Stimulated activated CD4-positive, alpha-beta T cell treated with anti-CD3 and anti-CD28 coated beads, Interleukin-4, amount 100 ng/mL, for 48 hours (primary cell): ENCODE measurements at regions not wholly inside any gene's neighbourhood (a gene's known extent, or its start where the extent isn't known, plus 50 kb on each side); places are given as distances from the start of the nearest gene placed in this dataset.
"Not testable (repeated sequence)": the region's sequence is repeated elsewhere in the genome, so short reads cannot be mapped to it uniquely, and the experiment has no call there.

Experiments used
- DNase-seq, 2 donors: peaks; one replicate each; pipeline ENCODE4 v3.0.0-alpha.2; 2020; ENCODE audit warnings: low read depth in 2 of 2

GRCh38 chr4:12580787-12581186, 903.4 kb downstream of the RAB28 start:
- no peak for DNase-seq

GRCh38 chr4:12579172-12579571, 905.0 kb downstream of the RAB28 start:
- no peak for DNase-seq

- no peak for DNase-seq
Observed at GRCh38 chr4:12576409-12576808, 907.7 kb downstream of the RAB28 start.

- no peak for DNase-seq
Observed at GRCh38 chr4:12573716-12574115, 910.4 kb downstream of the RAB28 start.

GRCh38 chr4:12562476-12563140, 921.5 kb downstream of the RAB28 start:
- no peak for DNase-seq

GRCh38 chr4:12562021-12562420, 922.1 kb downstream of the RAB28 start:
- no peak for DNase-seq

GRCh38 chr4:12555011-12555410, 929.1 kb downstream of the RAB28 start:
- DNase-seq: no peak

- DNase-seq: no peak
Observed at GRCh38 chr4:12548678-12549077, 935.5 kb downstream of the RAB28 start.

GRCh38 chr4:12545812-12546211, 938.3 kb downstream of the RAB28 start:
- DNase-seq: no peak

- DNase-seq: no peak
Observed at GRCh38 chr4:12538162-12538561, 946.0 kb downstream of the RAB28 start.

- no peak for DNase-seq
Observed at GRCh38 chr4:12534684-12535083, 949.5 kb downstream of the RAB28 start.

- DNase-seq: no peak
Observed at GRCh38 chr4:12519426-12519825, 964.7 kb downstream of the RAB28 start.

- no peak for DNase-seq
Observed at GRCh38 chr4:12507868-12508481, 976.2 kb downstream of the RAB28 start.

GRCh38 chr4:12500409-12500808, 983.7 kb downstream of the RAB28 start:
- no peak for DNase-seq

GRCh38 chr4:12499693-12500092, 984.4 kb downstream of the RAB28 start:
- DNase-seq: no peak

GRCh38 chr4:12495211-12495610, 988.9 kb downstream of the RAB28 start:
- DNase-seq: no peak

GRCh38 chr4:12492730-12493393, 991.3 kb downstream of the RAB28 start:
- no peak for DNase-seq

- DNase-seq: no peak
Observed at GRCh38 chr4:12488672-12489071, 995.5 kb downstream of the RAB28 start.

- no peak for DNase-seq
Observed at GRCh38 chr4:12487000-12487399, 997.1 kb downstream of the RAB28 start.

GRCh38 chr4:12472087-12472486, 1012.1 kb downstream of the RAB28 start:
- no peak for DNase-seq

- no peak for DNase-seq
Observed at GRCh38 chr4:12471193-12471592, 1012.9 kb downstream of the RAB28 start.

- DNase-seq: not testable (repeated sequence)
Observed at GRCh38 chr4:12461576-12461975, 1022.6 kb downstream of the RAB28 start.

- DNase-seq: no peak
Observed at GRCh38 chr4:12459126-12459525, 1025.0 kb downstream of the RAB28 start.
